ENCODE measurements at regions not wholly inside any gene's neighbourhood (a gene's known extent, or its start where the extent isn't known, plus 50 kb on each side); places are given as distances from the start of the nearest gene placed in this dataset.

- DNase-seq (ENCODE audit: extremely low read depth, low read depth): peak; percentile 37
- TF ChIP-seq CTCF (IDR thresholded peaks at IDR 0.05; ENCODE audit: low read depth, low read length, missing control alignments): peak; percentile 5
- no peak overlapping the region for H3K4me3 ChIP-seq (replicated peaks; ENCODE audit: low read depth, low read length)
Observed at GRCh38 chr12:83827860-83828259, 1084.7 kb downstream of the SLC6A15 start.

- no peak for TF ChIP-seq CTCF (IDR thresholded peaks at IDR 0.05; ENCODE audit: low read depth, low read length, missing control alignments)
- no peak for DNase-seq (ENCODE audit: extremely low read depth, low read depth)
- no peak overlapping the region for H3K4me3 ChIP-seq (replicated peaks; ENCODE audit: low read depth, low read length)
Observed at GRCh38 chr12:83827193-83827592, 1085.4 kb downstream of the SLC6A15 start.

GRCh38 chr12:83826112-83826511, 1086.5 kb downstream of the SLC6A15 start:
- peak; percentile 21 for DNase-seq (ENCODE audit: extremely low read depth, low read depth)
- TF ChIP-seq CTCF (IDR thresholded peaks at IDR 0.05; ENCODE audit: low read depth, low read length, missing control alignments): peak; percentile 77
- H3K4me3 ChIP-seq (replicated peaks; ENCODE audit: low read depth, low read length): no peak overlapping the region

- TF ChIP-seq CTCF (IDR thresholded peaks at IDR 0.05; ENCODE audit: low read depth, low read length, missing control alignments): peak; percentile 33
- H3K4me3 ChIP-seq (replicated peaks; ENCODE audit: low read depth, low read length): no peak overlapping the region
- DNase-seq (ENCODE audit: extremely low read depth, low read depth): no peak
Observed at GRCh38 chr12:83823386-83824045, 1089.1 kb downstream of the SLC6A15 start.

GRCh38 chr12:83821967-83822366, 1090.6 kb downstream of the SLC6A15 start:
- no peak for DNase-seq (ENCODE audit: extremely low read depth, low read depth)
- H3K4me3 ChIP-seq (replicated peaks; ENCODE audit: low read depth, low read length): no peak overlapping the region
- TF ChIP-seq CTCF (IDR thresholded peaks at IDR 0.05; ENCODE audit: low read depth, low read length, missing control alignments): no peak

- no peak for DNase-seq (ENCODE audit: extremely low read depth, low read depth)
- no peak for TF ChIP-seq CTCF (IDR thresholded peaks at IDR 0.05; ENCODE audit: low read depth, low read length, missing control alignments)
- H3K4me3 ChIP-seq (replicated peaks; ENCODE audit: low read depth, low read length): no peak overlapping the region
Observed at GRCh38 chr12:83818881-83819280, 1093.7 kb downstream of the SLC6A15 start.

- no peak for DNase-seq (ENCODE audit: extremely low read depth, low read depth)
- TF ChIP-seq CTCF (IDR thresholded peaks at IDR 0.05; ENCODE audit: low read depth, low read length, missing control alignments): no peak
- no peak overlapping the region for H3K4me3 ChIP-seq (replicated peaks; ENCODE audit: low read depth, low read length)
Observed at GRCh38 chr12:83817730-83818129, 1094.9 kb downstream of the SLC6A15 start.
